ENCODE measurements at regions not wholly inside any gene's neighbourhood (a gene's known extent, or its start where the extent isn't known, plus 50 kb on each side); places are given as distances from the start of the nearest gene placed in this dataset.

GRCh38 chr16:35747658-35748455 lies 2288.4 kb downstream of the TP53TG3F start:
- TF ChIP-seq ZNF274 (IDR thresholded peaks at IDR 0.05; ENCODE audit: low read depth, low read length) (no peak), REST (IDR thresholded peaks at IDR 0.05; ENCODE audit: low read depth) (no peak), EGR1 (IDR thresholded peaks at IDR 0.05; ENCODE audit: low read depth) (no peak), JUND (IDR thresholded peaks at IDR 0.05) (no peak)
- TF ChIP-seq, protein P1, sequence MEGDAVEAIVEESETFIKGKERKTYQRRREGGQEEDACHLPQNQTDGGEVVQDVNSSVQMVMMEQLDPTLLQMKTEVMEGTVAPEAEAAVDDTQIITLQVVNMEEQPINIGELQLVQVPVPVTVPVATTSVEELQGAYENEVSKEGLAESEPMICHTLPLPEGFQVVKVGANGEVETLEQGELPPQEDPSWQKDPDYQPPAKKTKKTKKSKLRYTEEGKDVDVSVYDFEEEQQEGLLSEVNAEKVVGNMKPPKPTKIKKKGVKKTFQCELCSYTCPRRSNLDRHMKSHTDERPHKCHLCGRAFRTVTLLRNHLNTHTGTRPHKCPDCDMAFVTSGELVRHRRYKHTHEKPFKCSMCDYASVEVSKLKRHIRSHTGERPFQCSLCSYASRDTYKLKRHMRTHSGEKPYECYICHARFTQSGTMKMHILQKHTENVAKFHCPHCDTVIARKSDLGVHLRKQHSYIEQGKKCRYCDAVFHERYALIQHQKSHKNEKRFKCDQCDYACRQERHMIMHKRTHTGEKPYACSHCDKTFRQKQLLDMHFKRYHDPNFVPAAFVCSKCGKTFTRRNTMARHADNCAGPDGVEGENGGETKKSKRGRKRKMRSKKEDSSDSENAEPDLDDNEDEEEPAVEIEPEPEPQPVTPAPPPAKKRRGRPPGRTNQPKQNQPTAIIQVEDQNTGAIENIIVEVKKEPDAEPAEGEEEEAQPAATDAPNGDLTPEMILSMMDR (IDR thresholded peaks at IDR 0.05 in 2 of 3, conservative IDR thresholded peaks at IDR 0.05 in 1 of 3; ENCODE audit: borderline replicate concordance in 1 of 3, insufficient read depth in 1 of 3, low read depth in 2 of 3, low read length in 2 of 3), result no peak

All from HCT116 (cell line).